Sigmoid colon (tissue), 4 donors: ENCODE measurements at regions not wholly inside any gene's neighbourhood (a gene's known extent, or its start where the extent isn't known, plus 50 kb on each side); places are given as distances from the start of the nearest gene placed in this dataset.

Experiments
- EP300 ChIP-seq, 4 donors: sonication (generic); formaldehyde crosslinking; IDR thresholded peaks; one replicate each; pipeline ENCODE4 v1.6.1; 2017; ENCODE audit warnings: antibody characterized with exemption in 4 of 4
- POLR2A ChIP-seq, 2 donors: fragments of 450-650 bp; IDR thresholded peaks; one replicate each; pipeline ENCODE4 v1.6.1; 2016; ENCODE audit warnings: antibody characterized with exemption in 2 of 2, mild to moderate bottlenecking in 2 of 2, moderate library complexity in 2 of 2
- TF ChIP-seq, protein P1 (sequence below), 4 experiments: fragments of 450-650 bp in 3 of 4; fragments of 200-600 bp in 1 of 4; IDR thresholded peaks; one replicate each; pipeline ENCODE4 v1.5.1; 2016 to 2019; ENCODE audit warnings: antibody characterized with exemption in 4 of 4, mild to moderate bottlenecking in 3 of 4, moderate library complexity in 2 of 4

- TF ChIP-seq, protein P1, sequence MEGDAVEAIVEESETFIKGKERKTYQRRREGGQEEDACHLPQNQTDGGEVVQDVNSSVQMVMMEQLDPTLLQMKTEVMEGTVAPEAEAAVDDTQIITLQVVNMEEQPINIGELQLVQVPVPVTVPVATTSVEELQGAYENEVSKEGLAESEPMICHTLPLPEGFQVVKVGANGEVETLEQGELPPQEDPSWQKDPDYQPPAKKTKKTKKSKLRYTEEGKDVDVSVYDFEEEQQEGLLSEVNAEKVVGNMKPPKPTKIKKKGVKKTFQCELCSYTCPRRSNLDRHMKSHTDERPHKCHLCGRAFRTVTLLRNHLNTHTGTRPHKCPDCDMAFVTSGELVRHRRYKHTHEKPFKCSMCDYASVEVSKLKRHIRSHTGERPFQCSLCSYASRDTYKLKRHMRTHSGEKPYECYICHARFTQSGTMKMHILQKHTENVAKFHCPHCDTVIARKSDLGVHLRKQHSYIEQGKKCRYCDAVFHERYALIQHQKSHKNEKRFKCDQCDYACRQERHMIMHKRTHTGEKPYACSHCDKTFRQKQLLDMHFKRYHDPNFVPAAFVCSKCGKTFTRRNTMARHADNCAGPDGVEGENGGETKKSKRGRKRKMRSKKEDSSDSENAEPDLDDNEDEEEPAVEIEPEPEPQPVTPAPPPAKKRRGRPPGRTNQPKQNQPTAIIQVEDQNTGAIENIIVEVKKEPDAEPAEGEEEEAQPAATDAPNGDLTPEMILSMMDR (IDR thresholded peaks at IDR 0.05), result no peak
- TF ChIP-seq EP300 (IDR thresholded peaks at IDR 0.05) (no peak), POLR2A (IDR thresholded peaks at IDR 0.05) (no peak)
Measured at GRCh38 chr2:61770298-61770697, 83.6 kb downstream of the FAM161A start.
